ENCODE measurements at regions not wholly inside any gene's neighbourhood (a gene's known extent, or its start where the extent isn't known, plus 50 kb on each side); places are given as distances from the start of the nearest gene placed in this dataset.

GRCh38 chr1:82947278-82947677 is 1051.7 kb downstream of the TTLL7 start:
- TF ChIP-seq, protein P1, sequence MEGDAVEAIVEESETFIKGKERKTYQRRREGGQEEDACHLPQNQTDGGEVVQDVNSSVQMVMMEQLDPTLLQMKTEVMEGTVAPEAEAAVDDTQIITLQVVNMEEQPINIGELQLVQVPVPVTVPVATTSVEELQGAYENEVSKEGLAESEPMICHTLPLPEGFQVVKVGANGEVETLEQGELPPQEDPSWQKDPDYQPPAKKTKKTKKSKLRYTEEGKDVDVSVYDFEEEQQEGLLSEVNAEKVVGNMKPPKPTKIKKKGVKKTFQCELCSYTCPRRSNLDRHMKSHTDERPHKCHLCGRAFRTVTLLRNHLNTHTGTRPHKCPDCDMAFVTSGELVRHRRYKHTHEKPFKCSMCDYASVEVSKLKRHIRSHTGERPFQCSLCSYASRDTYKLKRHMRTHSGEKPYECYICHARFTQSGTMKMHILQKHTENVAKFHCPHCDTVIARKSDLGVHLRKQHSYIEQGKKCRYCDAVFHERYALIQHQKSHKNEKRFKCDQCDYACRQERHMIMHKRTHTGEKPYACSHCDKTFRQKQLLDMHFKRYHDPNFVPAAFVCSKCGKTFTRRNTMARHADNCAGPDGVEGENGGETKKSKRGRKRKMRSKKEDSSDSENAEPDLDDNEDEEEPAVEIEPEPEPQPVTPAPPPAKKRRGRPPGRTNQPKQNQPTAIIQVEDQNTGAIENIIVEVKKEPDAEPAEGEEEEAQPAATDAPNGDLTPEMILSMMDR (IDR thresholded peaks at IDR 0.05): no peak

- TF ChIP-seq, protein P1 (IDR thresholded peaks at IDR 0.05): no peak
Observed at GRCh38 chr1:82946096-82946605, 1052.8 kb downstream of the TTLL7 start.

GRCh38 chr1:82944822-82945221 is 1054.1 kb downstream of the TTLL7 start:
- TF ChIP-seq, protein P1 (IDR thresholded peaks at IDR 0.05): no peak

DNA sequence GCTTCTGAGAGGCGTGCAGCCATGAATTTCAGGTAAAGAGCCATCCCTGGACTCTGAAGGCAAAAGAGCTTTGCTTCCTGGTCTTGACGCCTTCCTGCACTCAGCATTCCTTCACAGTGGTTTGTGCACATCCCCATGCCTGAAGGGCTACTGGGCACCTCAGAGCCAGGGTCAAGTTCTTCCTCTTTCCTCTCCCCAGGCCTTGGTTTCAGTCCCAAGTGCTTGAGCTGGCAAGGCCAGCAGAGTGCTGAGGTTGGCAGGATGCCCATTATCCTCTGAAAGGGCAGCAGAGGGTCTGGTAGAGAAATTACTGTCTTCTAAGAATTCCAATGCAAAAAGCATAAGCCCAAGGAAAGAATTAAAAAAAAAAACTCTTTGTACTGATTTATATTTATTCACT is 1064.9 kb downstream of the TTLL7 start:
- TF ChIP-seq, protein P1 (IDR thresholded peaks at IDR 0.05): no peak

- TF ChIP-seq, protein P1 (IDR thresholded peaks at IDR 0.05): no peak
Observed at GRCh38 chr1:82932727-82933126, 1066.2 kb downstream of the TTLL7 start.

GRCh38 chr1:82932207-82932606 is 1066.7 kb downstream of the TTLL7 start:
- TF ChIP-seq, protein P1 (IDR thresholded peaks at IDR 0.05): no peak

DNA sequence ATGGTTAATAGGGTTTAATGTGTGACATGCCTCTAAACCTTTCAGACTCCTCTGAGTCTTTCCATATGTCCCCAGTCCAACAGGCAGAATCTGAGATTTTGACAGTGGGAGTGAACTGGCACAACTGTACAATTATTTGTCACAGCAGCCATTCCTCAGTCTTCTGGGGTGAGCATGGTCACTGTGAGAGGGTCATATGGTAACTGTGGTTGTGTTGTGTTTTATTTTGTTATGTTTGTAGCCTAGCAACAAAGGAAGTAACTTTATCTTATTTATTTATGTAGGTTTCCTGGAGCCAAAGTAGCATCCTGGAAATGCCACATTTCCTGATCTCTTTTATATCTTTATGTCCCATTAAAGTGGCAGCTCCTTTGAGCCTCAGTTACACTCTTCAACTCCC is 1067.9 kb downstream of the TTLL7 start:
- TF ChIP-seq, protein P1 (IDR thresholded peaks at IDR 0.05): no peak

DNA sequence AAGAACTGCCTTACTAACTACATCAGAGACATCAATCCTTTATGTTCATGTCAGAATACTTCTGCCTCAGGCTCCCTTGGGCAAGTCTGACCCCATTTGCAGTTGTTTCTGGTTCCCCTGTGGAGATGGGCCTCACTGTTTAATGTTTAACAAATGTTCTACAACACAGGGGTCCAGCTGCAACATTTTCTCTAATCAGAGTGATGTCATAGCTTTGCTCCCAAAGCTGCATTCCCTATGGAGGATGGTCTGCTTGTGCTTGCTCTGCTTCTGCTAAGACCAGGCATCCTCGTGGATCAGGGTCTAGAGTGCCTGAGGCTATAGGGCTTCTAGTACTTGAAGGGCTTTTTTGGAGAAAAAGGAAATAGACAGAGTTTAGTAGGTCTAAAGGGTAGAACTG is 1071.2 kb downstream of the TTLL7 start:
- TF ChIP-seq, protein P1 (IDR thresholded peaks at IDR 0.05): no peak
